Kidney (tissue), 13 donors: ENCODE measurements at regions not wholly inside any gene's neighbourhood (a gene's known extent, or its start where the extent isn't known, plus 50 kb on each side); places are given as distances from the start of the nearest gene placed in this dataset.
"Not testable (repeated sequence)": the region's sequence is repeated elsewhere in the genome, so short reads cannot be mapped to it uniquely, and the experiment has no call there.

Source experiments
- DNase-seq, 5 donors: peaks; one replicate each; pipeline ENCODE4 v3.0.0-alpha.2; 2013 to 2020
- FAIRE-seq: peaks from 2 replicates; lab custom pipeline; 2012; peaks lifted over from hg19 to GRCh38; lab: Jason Lieb, UNC
- H3K27ac ChIP-seq, 2 donors: one replicate each; pipeline ENCODE4 v1.7.0; 2013; ENCODE audit warnings: low read depth in 2 of 2, low read length in 2 of 2, inconsistent platforms in 1 of 2
- H3K27me3 ChIP-seq: one replicate; pipeline ENCODE4 v1.7.1; 2013; ENCODE audit warnings: low read length, inconsistent platforms; ENCODE audit not compliant: control insufficient read depth, insufficient read depth
- H3K36me3 ChIP-seq, 3 donors: one replicate each; pipeline versions ENCODE4 v1.7.0 to v1.7.1; 2013; ENCODE audit warnings: low read length in 3 of 3, control low read depth in 1 of 3, inconsistent platforms in 1 of 3; ENCODE audit not compliant: insufficient read depth in 3 of 3, control insufficient read depth in 2 of 3
- H3K4me1 ChIP-seq, 3 donors: one replicate each; pipeline versions ENCODE4 v1.7.0 to v1.7.1; 2013; ENCODE audit warnings: low read length in 3 of 3, inconsistent platforms in 1 of 3, low read depth in 1 of 3; ENCODE audit not compliant: control insufficient read depth in 2 of 3, insufficient read depth in 2 of 3
- H3K4me3 ChIP-seq, 3 donors: one replicate each; pipeline versions ENCODE4 v1.7.0 to v1.8.1; 2013; ENCODE audit warnings: low read length in 3 of 3, control low read depth in 1 of 3, inconsistent platforms in 1 of 3
- H3K9ac ChIP-seq, 3 donors: one replicate each; pipeline versions ENCODE4 v1.7.0 to v1.7.1; 2013; ENCODE audit warnings: low read length in 3 of 3, control low read depth in 1 of 3, inconsistent platforms in 1 of 3
- H3K9me3 ChIP-seq, 3 donors: one replicate each; pipeline versions ENCODE4 v1.7.0 to v1.7.1; 2013; ENCODE audit warnings: low read length in 3 of 3, control low read depth in 1 of 3, inconsistent platforms in 1 of 3; ENCODE audit not compliant: control insufficient read depth in 2 of 3, insufficient read depth in 1 of 3
- intact Hi-C: fragments of 100-400 bp; cut with DNase I; formaldehyde crosslinking; loops from one replicate; pipeline ENCODE4 v1.11.1; 2022
- TF ChIP-seq, protein P1 (sequence below): IDR thresholded peaks from 3 replicates; pipeline ENCODE4 v1.5.1; 2012; ENCODE audit warnings: mild to moderate bottlenecking, moderate library complexity, borderline replicate concordance; ENCODE audit not compliant: insufficient read depth; ENCODE audit errors: extremely low read depth
- donor health status: control.
- donor health status: control.
- donor health status: control.
- donor health status: control.
- donor health status: control.
- donor health status: DM: yes; HTN: yes; CAD: no.
- donor health status: Normal renal cell carcinoma (clear cell type).

DNA sequence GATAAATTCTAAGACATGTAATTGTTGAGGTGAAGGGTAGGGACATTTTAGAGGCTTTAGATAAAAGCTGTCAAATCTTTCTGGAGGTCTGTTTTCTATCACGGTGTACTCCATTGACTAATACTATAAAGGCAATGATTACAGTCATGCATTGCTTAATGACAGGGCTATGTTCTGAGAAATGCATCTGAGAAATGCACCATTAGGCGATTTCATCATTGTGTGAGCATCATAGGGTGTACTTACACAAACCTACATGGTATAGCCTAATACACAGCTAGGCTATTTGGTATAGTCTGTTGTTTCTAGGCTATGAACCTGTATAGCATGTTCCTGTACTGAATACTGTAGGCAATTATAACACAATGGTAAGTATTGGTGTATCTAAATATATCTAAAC, 71.3 kb upstream of the FYN start:
- H3K9me3 ChIP-seq: peaks cover 0 to 5% (median 0%) of the 10 kb centered on the region in 3 donors
- intact Hi-C loops: no loop called here
- no peak overlapping the region for H3K4me3 ChIP-seq
- FAIRE-seq (no peak), DNase-seq (no peak)
- no peaks in the 10 kb centered on the region for H3K4me1 ChIP-seq
- no peaks in the 10 kb centered on the region for H3K27me3 ChIP-seq
- H3K36me3 ChIP-seq: no peaks in the 10 kb centered on the region
- TF ChIP-seq, protein P1, sequence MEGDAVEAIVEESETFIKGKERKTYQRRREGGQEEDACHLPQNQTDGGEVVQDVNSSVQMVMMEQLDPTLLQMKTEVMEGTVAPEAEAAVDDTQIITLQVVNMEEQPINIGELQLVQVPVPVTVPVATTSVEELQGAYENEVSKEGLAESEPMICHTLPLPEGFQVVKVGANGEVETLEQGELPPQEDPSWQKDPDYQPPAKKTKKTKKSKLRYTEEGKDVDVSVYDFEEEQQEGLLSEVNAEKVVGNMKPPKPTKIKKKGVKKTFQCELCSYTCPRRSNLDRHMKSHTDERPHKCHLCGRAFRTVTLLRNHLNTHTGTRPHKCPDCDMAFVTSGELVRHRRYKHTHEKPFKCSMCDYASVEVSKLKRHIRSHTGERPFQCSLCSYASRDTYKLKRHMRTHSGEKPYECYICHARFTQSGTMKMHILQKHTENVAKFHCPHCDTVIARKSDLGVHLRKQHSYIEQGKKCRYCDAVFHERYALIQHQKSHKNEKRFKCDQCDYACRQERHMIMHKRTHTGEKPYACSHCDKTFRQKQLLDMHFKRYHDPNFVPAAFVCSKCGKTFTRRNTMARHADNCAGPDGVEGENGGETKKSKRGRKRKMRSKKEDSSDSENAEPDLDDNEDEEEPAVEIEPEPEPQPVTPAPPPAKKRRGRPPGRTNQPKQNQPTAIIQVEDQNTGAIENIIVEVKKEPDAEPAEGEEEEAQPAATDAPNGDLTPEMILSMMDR: no peak
- no peak overlapping the region for H3K9ac ChIP-seq
- H3K27ac ChIP-seq: no peak overlapping the region

DNA sequence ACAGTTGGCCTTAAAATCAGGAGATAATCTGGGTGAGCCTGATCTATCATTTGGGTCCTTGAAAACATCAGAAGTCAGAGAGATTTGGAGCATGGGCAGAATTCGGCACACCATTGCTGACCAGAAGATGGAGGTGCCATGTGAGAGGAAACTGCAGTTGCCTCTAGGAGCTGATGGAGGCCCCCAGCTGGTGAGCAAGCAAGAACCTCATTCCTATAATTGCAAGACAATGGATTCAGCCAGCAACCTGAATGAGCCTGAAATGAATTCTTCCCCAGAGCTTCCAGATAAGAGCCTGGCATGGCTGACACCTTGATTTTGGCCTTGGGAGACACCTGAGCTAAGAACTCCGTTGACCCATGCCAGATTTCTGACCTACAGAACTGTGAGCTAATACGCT, 76.3 kb upstream of the FYN start:
- H3K27ac ChIP-seq: no peak overlapping the region
- no peak overlapping the region for H3K9ac ChIP-seq
- H3K27me3 ChIP-seq: no peaks in the 10 kb centered on the region
- TF ChIP-seq, protein P1: no peak
- H3K4me1 ChIP-seq: peaks cover 0 to 5% (median 0%) of the 10 kb centered on the region in 3 donors
- intact Hi-C loops: no loop called here
- no peaks in the 10 kb centered on the region for H3K36me3 ChIP-seq
- no peaks in the 10 kb centered on the region for H3K9me3 ChIP-seq
- no peak for FAIRE-seq
- H3K4me3 ChIP-seq: no peak overlapping the region
- DNase-seq: peak in 2 of 5 donors; percentile 17 to 25

DNA sequence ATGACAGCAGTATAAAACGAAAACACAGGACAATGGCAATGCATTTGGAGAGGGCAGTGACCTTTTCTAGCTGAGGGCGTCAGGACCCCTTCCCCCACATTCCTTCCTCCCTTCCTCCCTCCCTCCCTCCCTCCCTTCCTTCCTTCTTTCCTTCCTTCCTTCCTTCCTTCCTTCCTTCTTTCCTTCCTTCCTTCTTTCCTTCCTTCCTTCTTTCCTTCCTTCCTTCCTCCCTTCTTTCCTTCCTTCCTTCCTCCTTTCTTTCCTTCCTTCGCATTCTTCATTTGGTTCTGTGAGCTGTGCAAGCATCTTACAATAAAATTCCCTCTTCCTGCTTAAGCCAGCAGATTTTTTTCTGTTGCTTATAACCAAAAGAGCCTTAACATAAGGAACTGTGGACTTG, 76.7 kb upstream of the FYN start:
- H3K4me3 ChIP-seq, H3K9me3 ChIP-seq, intact Hi-C loops, DNase-seq, FAIRE-seq, H3K36me3 ChIP-seq, H3K27ac ChIP-seq, H3K4me1 ChIP-seq, H3K27me3 ChIP-seq, H3K9ac ChIP-seq: not testable (repeated sequence)

DNA sequence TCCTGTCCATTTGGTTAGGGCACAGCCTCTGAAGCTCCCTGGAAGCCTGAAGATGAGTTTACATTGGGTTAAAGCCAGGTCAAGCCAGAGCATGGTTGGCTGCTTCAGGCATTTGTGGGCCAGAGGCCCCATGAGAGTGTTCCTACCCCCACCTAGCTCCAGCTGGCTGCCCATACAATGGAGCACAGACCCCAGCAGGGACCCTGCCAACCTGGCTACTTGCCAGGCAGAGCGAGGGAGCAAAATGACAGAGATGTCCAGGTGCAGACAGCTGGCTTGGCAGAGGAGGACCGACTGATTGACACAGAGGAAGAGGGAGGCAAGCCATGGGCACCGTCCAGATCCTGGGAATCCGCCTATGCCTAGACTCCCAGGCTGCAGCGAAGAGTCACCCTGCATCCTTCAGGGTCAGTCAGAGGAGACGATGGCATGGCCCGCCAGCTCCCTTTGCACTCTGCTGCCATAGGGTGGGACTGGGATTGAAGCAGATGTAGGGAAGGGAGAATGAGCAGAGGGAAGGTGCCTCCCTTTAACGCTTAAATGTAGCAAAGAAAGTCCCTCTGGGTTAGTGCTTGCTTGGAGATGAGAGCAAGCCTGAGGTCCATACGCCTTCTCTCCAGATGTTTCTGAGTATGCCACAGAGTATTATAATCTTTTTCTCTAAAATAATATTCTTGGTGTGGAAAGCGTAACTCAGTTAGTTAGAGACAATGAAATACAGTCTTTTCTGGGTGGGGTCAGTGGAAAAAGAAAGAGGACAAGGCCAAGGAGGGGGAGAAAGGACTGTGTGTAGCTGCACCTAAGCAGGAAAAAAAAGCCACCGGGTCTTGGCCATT, 77.6 kb upstream of the FYN start:
- no peak overlapping the region for H3K4me3 ChIP-seq
- intact Hi-C loops: no loop called here
- no peaks in the 10 kb centered on the region for H3K27me3 ChIP-seq
- TF ChIP-seq, protein P1: no peak
- no peak overlapping the region for H3K27ac ChIP-seq
- H3K9ac ChIP-seq: no peak overlapping the region
- DNase-seq (peak; percentile 55 to 93 (median 90)), FAIRE-seq (no peak)
- H3K36me3 ChIP-seq: no peaks in the 10 kb centered on the region
- H3K9me3 ChIP-seq: no peaks in the 10 kb centered on the region
- H3K4me1 ChIP-seq: peaks cover 0 to 5% (median 0%) of the 10 kb centered on the region in 3 donors
